Stimulated activated CD4-positive, alpha-beta T cell treated with anti-CD3 and anti-CD28 coated beads, Interleukin-12 subunit alpha, Interleukin-12 subunit beta, amount 100 ng/mL, for 4 hours (primary cell): ENCODE measurements at regions not wholly inside any gene's neighbourhood (a gene's known extent, or its start where the extent isn't known, plus 50 kb on each side); places are given as distances from the start of the nearest gene placed in this dataset.

Source experiments
- DNase-seq: peaks from one replicate; pipeline ENCODE4 v3.0.0-alpha.2; 2020

GRCh38 chr10:123462246-123462645 is 203.9 kb upstream of the GPR26 start:
- no peak for DNase-seq

- DNase-seq: no peak
These were observed 203.4 kb upstream of the GPR26 start for GRCh38 chr10:123462756-123463155.

- no peak for DNase-seq
These were observed 203.0 kb upstream of the GPR26 start for GRCh38 chr10:123463181-123463580.

- DNase-seq: no peak
These were observed 202.5 kb upstream of the GPR26 start for GRCh38 chr10:123463698-123464097.

GRCh38 chr10:123464430-123465323 is 201.5 kb upstream of the GPR26 start:
- no peak for DNase-seq

DNA sequence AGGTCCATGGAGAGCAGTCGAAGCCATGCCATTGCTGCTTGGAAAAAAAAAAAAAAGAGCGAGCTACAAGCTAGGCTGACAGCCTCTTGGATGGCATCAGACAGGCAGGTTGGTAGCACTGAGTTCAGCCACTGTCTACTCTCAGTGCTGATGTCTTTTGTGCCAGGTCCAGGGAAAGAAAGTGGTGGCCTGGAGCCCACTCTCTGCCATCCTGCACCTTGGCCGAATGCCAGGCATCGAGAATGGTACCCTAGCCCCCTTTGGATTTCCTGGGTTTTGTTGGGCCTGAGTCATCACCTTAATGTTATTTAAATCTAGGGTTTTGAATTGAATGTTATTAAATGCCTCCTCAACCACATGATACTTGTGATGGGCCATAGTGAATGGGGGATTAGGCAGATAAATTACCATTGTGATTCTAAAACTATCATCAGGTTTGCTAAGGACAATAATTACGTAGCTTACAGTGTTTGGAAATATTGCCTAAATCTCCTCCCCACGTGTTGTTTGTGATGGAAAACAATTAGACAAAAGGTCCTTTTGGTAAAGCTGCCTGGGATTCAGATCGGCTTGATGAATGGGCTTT is 195.7 kb upstream of the GPR26 start:
- no peak for DNase-seq

DNA sequence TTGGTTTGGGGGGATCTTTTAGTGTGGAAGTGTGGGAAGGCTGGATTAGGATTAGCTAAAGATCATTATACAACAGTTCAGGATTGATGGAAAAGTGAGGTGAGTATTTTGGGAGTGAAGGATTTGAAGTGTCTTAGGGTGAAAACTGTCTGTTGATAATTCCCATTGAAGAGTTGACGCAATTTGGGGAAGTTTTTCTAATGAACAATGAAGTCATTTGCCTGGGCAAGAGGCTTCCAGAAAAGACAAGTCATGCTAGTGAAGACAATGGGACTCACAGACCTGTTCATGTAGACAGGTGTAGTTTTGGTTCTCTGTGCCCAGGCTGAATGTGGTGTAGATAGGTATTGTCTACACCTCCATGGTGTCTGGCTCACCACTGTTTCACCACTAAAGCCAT is 194.3 kb upstream of the GPR26 start:
- DNase-seq: no peak

DNA sequence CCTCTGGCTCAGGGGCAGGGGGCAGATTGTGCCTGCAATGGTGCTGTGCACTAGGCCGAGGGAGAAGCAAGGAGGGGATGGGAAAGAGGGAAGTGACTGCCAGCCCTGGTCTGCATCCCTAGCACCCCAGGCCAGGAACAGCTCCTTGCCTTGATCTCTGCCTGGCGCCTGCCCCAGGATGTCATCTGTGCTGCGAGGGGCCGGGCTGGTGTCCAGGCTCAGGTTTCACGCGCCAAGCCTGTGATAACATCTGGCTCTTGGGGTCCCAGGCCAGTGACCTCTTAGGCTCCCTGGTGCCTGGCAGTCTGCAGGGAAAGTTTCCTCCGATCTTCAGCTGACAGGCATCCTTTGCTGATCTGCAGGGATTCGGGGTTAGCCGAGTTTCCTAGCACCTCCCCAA is 193.5 kb upstream of the GPR26 start:
- DNase-seq: no peak

- no peak for DNase-seq
These were observed 191.5 kb upstream of the GPR26 start for GRCh38 chr10:123474700-123475099.

- no peak for DNase-seq
These were observed 190.7 kb upstream of the GPR26 start for GRCh38 chr10:123475466-123475865.

- DNase-seq: no peak
These were observed 188.0 kb upstream of the GPR26 start for GRCh38 chr10:123478116-123478515.

DNA sequence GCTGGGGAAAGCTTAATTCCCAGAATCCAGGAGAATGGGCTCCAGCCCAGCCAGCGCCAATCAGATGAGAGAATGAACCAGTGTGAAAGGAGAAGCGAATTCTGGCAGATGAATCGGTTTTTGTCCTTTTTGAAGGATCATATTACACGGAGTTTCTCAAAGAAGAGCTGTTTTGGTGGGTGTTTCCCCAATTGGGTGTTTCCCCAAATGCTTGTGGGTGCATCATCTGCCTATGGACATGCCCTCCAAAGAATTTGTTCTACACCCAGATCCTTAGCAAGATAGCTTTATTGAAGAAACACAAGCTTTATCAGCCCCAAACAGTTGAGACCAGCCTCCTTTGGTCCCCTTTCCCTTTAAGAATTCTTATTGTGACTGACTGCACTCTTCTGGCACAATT is 186.5 kb upstream of the GPR26 start:
- no peak for DNase-seq

DNA sequence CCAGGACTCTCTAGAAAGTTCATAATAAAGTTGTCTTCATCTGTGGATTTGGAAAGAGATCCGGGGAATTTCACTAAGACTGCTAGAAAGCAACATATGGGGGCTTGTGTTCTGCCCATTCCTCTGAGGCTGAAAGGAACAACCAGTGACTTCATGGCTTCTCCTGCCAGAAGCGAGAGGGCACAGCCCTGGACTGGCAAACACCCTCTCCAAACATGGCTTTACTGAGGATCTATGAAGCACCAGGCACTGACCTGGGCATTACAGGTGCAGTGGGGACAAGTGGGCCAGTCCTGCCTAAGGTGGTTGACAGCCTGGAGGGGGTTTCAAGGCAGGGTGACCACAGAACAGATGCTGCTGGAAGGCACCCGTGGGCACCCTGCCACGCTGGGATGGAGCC is 185.8 kb upstream of the GPR26 start:
- DNase-seq: no peak

GRCh38 chr10:123480845-123481244 is 185.3 kb upstream of the GPR26 start:
- no peak for DNase-seq

- DNase-seq: no peak
These were observed 181.4 kb upstream of the GPR26 start for GRCh38 chr10:123484722-123485121.

DNA sequence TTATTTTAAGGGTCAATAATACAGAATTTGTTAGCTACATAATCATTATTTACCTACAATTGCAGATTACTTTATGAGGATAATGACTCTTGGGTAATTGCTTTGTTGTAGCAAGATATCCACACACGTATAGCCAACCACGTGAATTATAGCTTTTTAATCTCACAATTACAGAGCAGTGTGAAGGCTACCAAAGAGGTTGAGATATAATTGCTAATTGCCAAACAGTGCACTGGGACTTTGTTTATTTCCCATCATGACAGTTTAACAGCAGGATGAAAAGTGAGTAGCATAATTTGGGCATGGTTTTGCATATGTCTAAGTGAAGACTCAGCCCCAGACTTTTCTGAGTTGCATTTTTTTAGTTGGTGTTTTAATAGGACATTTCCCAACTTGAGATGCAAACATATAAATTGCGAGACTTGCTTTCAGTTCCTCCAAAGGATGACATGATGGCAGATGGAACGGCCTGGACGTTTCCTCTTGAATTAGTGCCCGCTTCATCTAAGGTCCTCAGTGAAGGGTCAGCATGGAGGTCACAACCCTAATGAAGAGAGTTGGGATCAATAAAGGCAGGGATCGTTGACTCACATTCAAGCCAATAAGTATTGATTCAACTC is 180.7 kb upstream of the GPR26 start:
- DNase-seq: no peak

- DNase-seq: no peak
These were observed 177.7 kb upstream of the GPR26 start for GRCh38 chr10:123488436-123488835.

- DNase-seq: no peak
These were observed 174.8 kb upstream of the GPR26 start for GRCh38 chr10:123491364-123491763.

DNA sequence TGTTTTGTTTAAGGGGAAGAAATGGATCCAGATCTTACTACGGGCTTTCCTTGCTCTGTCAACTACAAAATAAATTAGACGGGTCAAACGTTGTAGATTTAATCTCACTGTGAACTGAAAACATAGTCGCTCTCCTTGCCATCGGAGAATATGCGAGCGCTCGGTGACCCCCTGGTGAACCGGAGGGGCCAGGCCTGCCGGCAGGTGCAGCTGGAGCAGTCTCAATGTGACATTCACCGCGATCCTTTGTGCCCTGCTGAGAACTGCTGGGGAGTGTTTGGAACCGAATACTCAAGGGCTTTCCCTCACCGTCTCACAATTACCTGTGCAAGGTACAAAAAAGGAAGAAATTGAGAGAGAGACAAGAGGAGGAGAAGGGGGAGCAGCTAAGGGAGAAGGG is 174.1 kb upstream of the GPR26 start:
- no peak for DNase-seq

DNA sequence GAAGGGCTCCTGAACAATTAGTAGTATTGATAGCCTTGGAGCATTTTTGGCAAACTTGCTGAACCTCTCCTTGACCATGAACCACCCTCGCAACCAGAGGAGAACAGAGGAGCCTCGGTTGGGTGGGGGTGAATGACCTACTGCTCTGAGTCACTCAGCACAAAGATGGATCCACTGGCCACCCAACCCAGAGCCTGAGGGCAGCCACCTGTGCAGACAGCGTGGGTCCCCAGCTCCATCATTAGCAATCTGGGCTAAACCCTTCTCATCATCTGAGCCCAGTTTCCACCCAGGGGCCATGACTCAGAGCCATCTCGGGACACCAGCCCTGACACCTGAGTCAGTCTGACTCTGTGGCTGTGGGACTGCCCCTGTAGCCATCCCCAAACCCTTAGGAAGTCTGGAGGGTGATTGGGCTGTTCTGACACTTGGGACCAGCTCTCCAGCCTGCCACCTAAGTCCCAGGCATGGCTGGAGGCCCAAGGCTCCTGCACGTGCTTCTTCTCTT is 171.8 kb upstream of the GPR26 start:
- DNase-seq: no peak

DNA sequence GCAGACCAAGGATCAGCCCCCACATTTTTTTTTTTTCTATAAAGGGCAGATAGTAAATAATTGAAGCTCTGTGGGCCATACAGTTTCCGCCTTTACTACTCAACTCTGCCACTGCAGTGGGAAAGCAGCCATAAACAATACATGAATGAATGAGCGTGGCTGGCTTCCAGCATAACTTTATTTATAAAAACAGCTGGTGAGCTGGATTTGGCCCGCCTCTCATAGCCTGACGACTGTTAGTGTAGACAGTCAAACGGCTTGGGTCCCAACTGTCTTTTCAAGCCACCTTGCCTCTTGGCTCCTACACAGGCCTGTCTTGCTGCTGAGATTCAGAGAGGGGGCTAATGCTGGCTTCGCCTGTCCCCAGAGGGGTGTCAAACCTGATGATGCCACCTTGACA is 169.8 kb upstream of the GPR26 start:
- no peak for DNase-seq

DNA sequence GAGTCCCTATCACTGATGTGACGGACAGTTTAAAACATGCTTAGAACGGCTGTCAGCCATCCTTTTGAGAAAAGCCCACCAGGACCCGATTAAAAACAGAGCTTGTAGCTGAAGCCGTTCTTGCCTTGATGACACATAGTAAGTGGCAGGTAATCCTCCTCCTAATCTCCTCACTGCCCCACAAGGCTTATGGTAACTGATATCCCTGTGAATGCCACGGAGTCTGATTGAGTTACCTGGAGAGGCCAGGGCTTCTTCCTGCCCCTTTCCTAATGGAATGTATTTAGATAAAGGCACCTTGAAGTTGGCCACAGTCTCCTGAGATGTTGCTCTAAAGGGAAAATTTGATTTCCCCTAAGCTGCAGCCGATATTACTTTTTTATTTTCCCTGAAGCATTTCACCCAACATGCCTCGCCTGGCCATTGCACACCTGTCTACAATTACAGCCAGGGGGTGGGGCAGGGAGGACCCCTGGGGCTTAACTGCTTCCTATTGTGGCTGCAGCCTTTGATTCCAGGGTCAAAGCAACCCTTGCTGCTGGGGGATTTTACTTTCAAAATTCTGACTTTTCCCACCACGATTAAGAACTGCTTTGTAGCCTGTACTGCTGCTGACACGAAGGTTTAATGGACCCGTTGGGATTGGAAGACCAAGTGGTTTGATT is 169.0 kb upstream of the GPR26 start:
- DNase-seq: no peak

GRCh38 chr10:123500110-123500509 is 166.0 kb upstream of the GPR26 start:
- no peak for DNase-seq
